ENCODE measurements at regions not wholly inside any gene's neighbourhood (a gene's known extent, or its start where the extent isn't known, plus 50 kb on each side); places are given as distances from the start of the nearest gene placed in this dataset.

GRCh38 chr17:77888242-77889134, 70.0 kb upstream of the TNRC6C start:
- intact Hi-C loops (cut with DNase I), result loop anchor here (10.0 kb wide), 1 partner anchor 344 kb away; no protein-coding TSS in a partner anchor
- DNase-seq (no peak), ATAC-seq (ENCODE audit: poor library complexity) (peak; percentile 6)

- DNase-seq, result no peak
- ATAC-seq (ENCODE audit: poor library complexity), result no peak
- intact Hi-C loops (cut with DNase I), result loop anchor here (10.0 kb wide), 1 partner anchor 344 kb away; no protein-coding TSS in a partner anchor
Observed at GRCh38 chr17:77889135-77889505, 69.4 kb upstream of the TNRC6C start.

- ATAC-seq (ENCODE audit: poor library complexity) (no peak), DNase-seq (no peak)
- intact Hi-C loops (cut with DNase I), result loop anchor here (10.0 kb wide), 1 partner anchor 345 kb away; no protein-coding TSS in a partner anchor
Observed at GRCh38 chr17:77889866-77890760, 68.4 kb upstream of the TNRC6C start.

- ATAC-seq (ENCODE audit: poor library complexity) (no peak), DNase-seq (no peak)
- intact Hi-C loops (cut with DNase I), result no loop called here
Observed at GRCh38 chr17:77890771-77891170, 67.7 kb upstream of the TNRC6C start.

GRCh38 chr17:77891602-77892001, 66.9 kb upstream of the TNRC6C start:
- ATAC-seq (ENCODE audit: poor library complexity) (no peak), DNase-seq (no peak)
- intact Hi-C loops (cut with DNase I), result no loop called here

- no peak for ATAC-seq (ENCODE audit: poor library complexity)
- intact Hi-C loops (cut with DNase I), result no loop called here
- DNase-seq, result no peak
Observed at GRCh38 chr17:77892031-77892430, 66.5 kb upstream of the TNRC6C start.

- DNase-seq (no peak), ATAC-seq (ENCODE audit: poor library complexity) (no peak)
- intact Hi-C loops (cut with DNase I), result no loop called here
Observed at GRCh38 chr17:77892469-77893143, 65.9 kb upstream of the TNRC6C start.

- no peak for DNase-seq
- intact Hi-C loops (cut with DNase I), result no loop called here
- no peak for ATAC-seq (ENCODE audit: poor library complexity)
Observed at GRCh38 chr17:77893144-77894044, 65.1 kb upstream of the TNRC6C start.

GRCh38 chr17:77894126-77894956, 64.2 kb upstream of the TNRC6C start:
- DNase-seq, result no peak
- intact Hi-C loops (cut with DNase I), result no loop called here
- ATAC-seq (ENCODE audit: poor library complexity), result no peak

GRCh38 chr17:77897741-77898301, 60.7 kb upstream of the TNRC6C start:
- intact Hi-C loops (cut with DNase I), result no loop called here
- DNase-seq (no peak), ATAC-seq (ENCODE audit: poor library complexity) (no peak)

GRCh38 chr17:77898521-77899434, 59.7 kb upstream of the TNRC6C start:
- DNase-seq, result no peak
- no peak for ATAC-seq (ENCODE audit: poor library complexity)
- intact Hi-C loops (cut with DNase I), result no loop called here

- no peak for DNase-seq
- intact Hi-C loops (cut with DNase I), result no loop called here
- no peak for ATAC-seq (ENCODE audit: poor library complexity)
Observed at GRCh38 chr17:77899498-77899897, 59.0 kb upstream of the TNRC6C start.

- no peak for ATAC-seq (ENCODE audit: poor library complexity)
- DNase-seq, result no peak
- intact Hi-C loops (cut with DNase I), result no loop called here
Observed at GRCh38 chr17:77901481-77901880, 57.0 kb upstream of the TNRC6C start.

GRCh38 chr17:77905266-77905665, 53.2 kb upstream of the TNRC6C start:
- ATAC-seq (ENCODE audit: poor library complexity) (no peak), DNase-seq (no peak)
- intact Hi-C loops (cut with DNase I), result no loop called here

GRCh38 chr17:77905766-77906165, 52.7 kb upstream of the TNRC6C start:
- ATAC-seq (ENCODE audit: poor library complexity), result no peak
- no peak for DNase-seq

GRCh38 chr17:77906377-77906871, 52.1 kb upstream of the TNRC6C start:
- DNase-seq, result no peak
- intact Hi-C loops (cut with DNase I), result no loop called here
- no peak for ATAC-seq (ENCODE audit: poor library complexity)

More at GRCh38 chr17:77905766-77906165, 52.7 kb upstream of the TNRC6C start:
- intact Hi-C loops (cut with DNase I), result no loop called here

All from Right ventricle myocardium superior (tissue), 1 donor.